IPS-20b (cell line): ENCODE measurements at regions not wholly inside any gene's neighbourhood (a gene's known extent, or its start where the extent isn't known, plus 50 kb on each side); places are given as distances from the start of the nearest gene placed in this dataset.
"Not testable (repeated sequence)": the region's sequence is repeated elsewhere in the genome, so short reads cannot be mapped to it uniquely, and the experiment has no call there.

Experiments used
- H3K27ac ChIP-seq: one replicate; pipeline ENCODE4 v1.5.1; 2013; ENCODE audit warnings: low read length
- H3K27me3 ChIP-seq: 2 replicates; pipeline ENCODE4 v1.6.1; 2013; ENCODE audit warnings: mild to moderate bottlenecking, low read length, inconsistent platforms; ENCODE audit not compliant: insufficient read depth
- H3K36me3 ChIP-seq: 2 replicates; pipeline ENCODE4 v1.6.1; 2013; ENCODE audit warnings: low read depth, mild to moderate bottlenecking, inconsistent platforms, low read length, moderate library complexity; ENCODE audit not compliant: insufficient read depth
- H3K4me1 ChIP-seq: 2 replicates; pipeline ENCODE4 v1.6.1; 2013; ENCODE audit warnings: mild to moderate bottlenecking, control low read depth, inconsistent platforms, low read length, moderate library complexity; ENCODE audit not compliant: insufficient read depth
- H3K4me3 ChIP-seq: 2 replicates; pipeline ENCODE4 v1.5.1; 2013; ENCODE audit warnings: mild to moderate bottlenecking, low read length, inconsistent platforms
- H3K9ac ChIP-seq: 2 replicates; pipeline ENCODE4 v1.6.1; 2013; ENCODE audit warnings: low read depth, mild to moderate bottlenecking, inconsistent platforms, low read length, moderate library complexity
- H3K9me3 ChIP-seq: 2 replicates; pipeline ENCODE4 v1.6.1; 2013; ENCODE audit warnings: mild to moderate bottlenecking, low read depth, low read length, inconsistent platforms; ENCODE audit not compliant: insufficient read depth

DNA sequence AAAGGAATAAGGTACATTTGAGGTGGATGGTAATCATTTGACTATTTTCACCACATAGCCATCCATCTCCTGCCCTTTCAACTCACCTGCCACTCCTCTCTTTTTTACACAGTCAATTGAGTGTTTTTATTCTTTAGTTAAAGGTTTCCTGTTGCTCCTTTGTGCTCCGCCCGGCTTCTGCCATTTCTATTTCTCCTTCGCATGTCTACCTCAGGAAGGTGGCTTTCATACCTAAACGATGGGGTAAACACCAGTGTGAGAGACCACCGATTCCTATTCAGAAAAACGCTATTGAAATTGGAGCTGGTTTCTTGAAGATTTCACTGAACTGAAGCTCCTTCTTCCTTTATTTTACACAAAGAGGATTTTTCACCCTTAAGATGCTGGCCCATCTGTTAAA, 1628.0 kb upstream of the PIK3C3 start:
- Histone ChIP-seq H3K27me3 (no peaks in the 10 kb centered on the region), H3K36me3 (no peaks in the 10 kb centered on the region), H3K4me1 (peaks cover 5% of the 10 kb centered on the region; the same call in 1 of the 2 replicates), H3K9me3 (peaks cover 5% of the 10 kb centered on the region), H3K4me3 (no peak overlapping the region), H3K9ac (no peak overlapping the region), H3K27ac (no peak overlapping the region)

DNA sequence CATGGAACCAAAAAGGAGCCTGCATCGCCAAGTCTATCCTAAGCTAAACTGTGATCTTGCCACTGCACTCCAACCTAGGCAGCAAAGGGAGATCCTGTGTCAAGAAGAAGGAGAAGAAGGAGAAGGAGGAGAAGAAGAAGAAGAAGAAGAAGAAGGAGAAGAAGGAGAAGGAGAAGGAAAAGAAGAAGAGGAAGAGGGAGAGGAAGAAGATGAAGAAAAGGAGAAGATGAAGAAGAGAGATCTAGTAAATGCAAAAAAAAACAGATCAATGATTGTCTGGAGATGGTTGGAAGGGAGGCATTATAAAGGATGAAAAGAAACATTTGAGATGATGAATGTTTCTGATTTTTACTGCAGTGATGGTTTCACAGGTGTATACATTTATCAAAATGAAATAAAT, 1629.0 kb upstream of the PIK3C3 start:
- Histone ChIP-seq H3K9me3 (no peaks in the 10 kb centered on the region), H3K4me1 (peaks cover 5% of the 10 kb centered on the region; the same call in 1 of the 2 replicates), H3K27ac (no peak overlapping the region), H3K27me3 (no peaks in the 10 kb centered on the region), H3K4me3 (no peak overlapping the region), H3K9ac (no peak overlapping the region), H3K36me3 (no peaks in the 10 kb centered on the region)

DNA sequence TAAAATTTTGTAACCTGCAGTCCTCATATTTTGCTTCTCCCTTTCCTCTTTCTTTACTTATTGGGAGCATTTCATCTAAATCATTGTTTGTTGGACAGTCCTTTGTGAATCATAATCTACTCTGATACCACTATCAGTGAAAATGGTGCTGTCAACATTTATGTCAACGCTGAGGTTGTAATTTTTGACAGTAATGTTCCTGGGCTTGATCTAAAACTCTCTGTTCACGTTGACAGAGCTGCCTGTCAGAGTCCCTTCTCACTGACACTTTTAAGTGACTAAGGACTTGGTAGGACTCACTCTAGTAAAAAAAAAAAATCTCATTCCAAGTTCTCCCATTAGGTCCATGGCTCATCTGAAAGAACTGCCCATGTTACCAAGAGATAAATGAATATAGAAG, 1640.8 kb upstream of the PIK3C3 start:
- Histone ChIP-seq H3K27me3 (no peaks in the 10 kb centered on the region), H3K9me3 (no peaks in the 10 kb centered on the region), H3K9ac (no peak overlapping the region), H3K4me1 (no peaks in the 10 kb centered on the region), H3K4me3 (no peak overlapping the region), H3K36me3 (no peaks in the 10 kb centered on the region), H3K27ac (no peak overlapping the region)

DNA sequence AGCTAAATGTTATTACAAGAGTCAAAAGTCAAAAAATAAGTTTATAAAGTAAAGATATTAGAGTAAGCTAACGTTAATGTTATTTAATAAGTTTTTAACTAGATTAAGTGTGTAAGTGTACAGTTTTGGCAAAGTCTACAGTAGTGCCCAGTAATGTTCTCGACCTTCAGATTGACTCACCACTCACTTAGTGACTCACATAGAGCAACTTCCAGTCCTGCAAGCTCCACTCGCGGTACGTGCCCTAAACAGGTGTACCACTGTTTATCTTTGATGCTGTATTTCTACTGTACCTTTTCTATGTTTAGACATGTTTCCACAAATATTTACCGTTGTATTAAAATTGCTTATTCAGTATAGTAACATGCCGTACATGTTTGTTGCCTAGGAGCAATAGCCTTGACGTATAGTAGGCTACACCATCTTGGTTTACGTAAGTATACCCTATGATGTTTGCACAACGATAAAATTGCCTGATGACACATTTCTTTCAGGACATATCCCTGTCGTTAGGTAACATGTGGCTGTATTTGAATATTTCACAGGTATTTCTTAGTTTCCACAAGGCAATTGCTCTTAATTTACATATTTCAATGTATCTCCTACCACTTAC, 1641.9 kb upstream of the PIK3C3 start:
- Histone ChIP-seq H3K4me1 (no peaks in the 10 kb centered on the region), H3K9ac (no peak overlapping the region), H3K36me3 (no peaks in the 10 kb centered on the region), H3K27me3 (no peaks in the 10 kb centered on the region), H3K27ac (no peak overlapping the region), H3K9me3 (no peaks in the 10 kb centered on the region), H3K4me3 (no peak overlapping the region)

DNA sequence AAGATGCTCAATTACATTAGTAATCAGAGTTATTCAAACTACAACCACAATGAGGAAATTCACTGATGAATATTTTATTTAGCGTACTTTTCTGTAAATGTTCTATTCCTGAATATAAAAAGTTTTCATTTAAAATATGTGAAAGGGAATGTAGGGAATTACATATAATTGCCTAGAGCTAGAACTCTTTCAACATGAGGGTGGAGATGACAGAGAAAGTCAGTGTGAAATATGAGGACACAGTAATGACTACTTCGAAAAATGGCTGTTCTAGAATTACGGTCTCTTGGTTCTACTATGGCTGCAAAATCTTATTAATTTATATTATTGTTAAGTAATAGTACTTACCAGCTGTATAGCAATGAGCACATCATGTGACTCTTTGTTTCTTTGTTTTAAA, 1647.4 kb upstream of the PIK3C3 start:
- Histone ChIP-seq H3K9me3 (peaks cover 4% of the 10 kb centered on the region; the same call in 1 of the 2 replicates), H3K9ac (no peak overlapping the region), H3K36me3 (no peaks in the 10 kb centered on the region), H3K27me3 (no peaks in the 10 kb centered on the region), H3K27ac (no peak overlapping the region), H3K4me3 (no peak overlapping the region), H3K4me1 (no peaks in the 10 kb centered on the region)

DNA sequence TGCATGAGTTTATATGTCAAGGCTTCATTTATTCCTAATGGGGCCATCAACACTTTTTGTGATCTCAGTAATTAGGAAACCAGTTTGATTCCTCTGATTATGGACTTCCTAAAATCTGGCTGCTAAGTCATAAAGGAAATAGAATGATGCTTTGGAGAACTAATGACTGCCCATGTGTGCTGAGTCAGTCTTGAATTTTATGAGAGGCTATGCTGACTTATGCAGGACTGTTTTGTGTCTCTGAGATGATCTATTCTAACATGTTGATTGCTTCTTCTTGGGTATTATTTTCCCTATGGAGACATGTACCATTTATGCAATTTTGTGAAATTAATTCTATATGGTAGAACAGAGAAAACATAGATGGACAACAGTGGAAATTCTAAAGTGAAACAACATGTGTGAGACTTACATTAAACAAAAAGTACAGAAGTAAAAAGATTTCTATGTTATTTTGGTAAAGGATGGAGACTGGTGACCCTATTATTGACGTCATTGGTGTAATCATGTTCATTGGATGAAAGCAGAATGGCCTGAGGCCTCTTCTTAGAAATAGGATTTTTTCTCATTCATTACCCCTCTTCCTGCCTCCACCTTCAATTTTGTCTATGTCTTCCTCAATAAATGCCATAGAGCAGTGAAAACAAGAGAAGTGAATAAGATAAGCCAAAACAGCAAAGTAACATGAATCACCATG, 1658.2 kb upstream of the PIK3C3 start:
- H3K36me3 ChIP-seq, result no peaks in the 10 kb centered on the region
- H3K27ac ChIP-seq, result no peak overlapping the region
- H3K9me3 ChIP-seq, result no peaks in the 10 kb centered on the region
- no peak overlapping the region for H3K4me3 ChIP-seq
- H3K9ac ChIP-seq, result no peak overlapping the region
- H3K27me3 ChIP-seq, result no peaks in the 10 kb centered on the region
- peaks cover 4% of the 10 kb centered on the region; the same call in 1 of the 2 replicates for H3K4me1 ChIP-seq

DNA sequence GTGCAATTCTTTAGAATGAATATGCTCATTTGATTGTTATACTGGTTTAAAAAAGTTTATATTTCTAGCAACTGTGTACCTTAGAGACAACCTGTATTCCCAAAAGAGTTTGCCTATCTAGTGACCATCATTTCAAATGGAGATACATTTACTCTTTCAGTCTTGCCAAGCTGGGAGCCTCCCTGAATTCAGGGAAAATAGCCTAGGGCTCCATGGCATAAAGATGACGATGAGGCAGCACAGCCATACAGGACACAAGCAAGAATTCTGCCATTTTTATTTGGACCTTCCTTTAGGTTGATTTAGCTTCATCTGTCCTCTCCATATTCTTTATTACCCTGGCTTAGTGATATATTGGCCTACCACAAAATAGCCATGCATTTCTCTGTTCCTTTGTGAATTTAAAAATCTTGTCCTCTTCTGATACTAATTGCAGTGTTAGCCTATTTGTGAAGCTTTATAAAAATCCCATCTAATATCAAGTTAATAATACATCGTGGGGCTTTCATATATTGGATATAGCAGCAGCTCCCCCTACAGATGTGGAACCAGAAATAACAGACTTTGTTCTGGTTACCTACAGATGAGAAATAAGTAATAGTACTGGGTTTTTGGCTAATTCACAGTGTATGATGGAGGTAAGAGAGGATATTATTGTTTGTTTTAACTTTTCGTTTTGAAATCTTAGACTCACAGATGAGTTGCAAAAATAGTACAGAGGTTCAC, 1661.9 kb upstream of the PIK3C3 start:
- H3K36me3 ChIP-seq, result no peaks in the 10 kb centered on the region

DNA sequence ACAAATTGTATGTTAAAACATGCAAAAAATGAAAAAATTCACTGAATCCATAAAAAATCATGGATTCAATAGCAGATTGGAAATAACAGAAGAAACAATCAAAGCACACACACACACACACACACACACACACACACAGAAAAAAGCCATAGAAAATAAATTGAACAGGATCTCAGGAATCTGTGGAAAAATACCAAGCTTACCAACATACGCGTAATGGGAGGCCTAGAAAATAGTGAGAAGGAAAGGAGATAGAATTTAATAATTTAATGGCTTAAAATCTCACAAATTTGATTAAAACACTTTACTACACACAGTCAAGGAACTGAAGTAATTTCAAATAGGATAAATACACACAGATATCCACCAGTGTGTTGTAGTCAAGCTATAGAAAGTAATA, 1671.5 kb upstream of the PIK3C3 start:
- Histone ChIP-seq H3K27me3 (no peaks in the 10 kb centered on the region), H3K36me3 (no peaks in the 10 kb centered on the region)

More for the DNA sequence above, 1661.9 kb upstream of the PIK3C3 start:
- no peak overlapping the region for H3K4me3 ChIP-seq
- no peaks in the 10 kb centered on the region for H3K27me3 ChIP-seq
- peaks cover 4% of the 10 kb centered on the region; the same call in 1 of the 2 replicates for H3K4me1 ChIP-seq
- no peaks in the 10 kb centered on the region for H3K9me3 ChIP-seq
- H3K9ac ChIP-seq, result no peak overlapping the region
- no peak overlapping the region for H3K27ac ChIP-seq

DNA sequence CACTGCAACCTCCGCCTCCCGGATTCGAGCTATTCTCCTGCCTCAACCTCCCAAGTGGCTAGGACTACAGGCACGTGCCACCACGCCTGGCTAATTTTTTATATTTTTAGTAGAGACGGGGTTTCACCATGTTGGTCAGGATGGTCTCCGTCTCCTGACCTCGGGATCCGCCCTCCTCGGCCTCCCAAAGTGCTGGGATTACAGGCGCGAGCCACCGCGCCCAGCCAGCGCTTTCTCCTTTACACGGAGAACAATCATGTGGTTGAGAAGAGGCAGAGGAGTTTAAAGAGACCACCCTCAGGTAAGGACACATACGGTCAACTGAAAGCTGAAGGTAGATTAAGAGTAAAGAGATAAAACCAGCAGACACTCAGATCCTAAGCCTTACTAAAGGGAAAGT, 1673.7 kb upstream of the PIK3C3 start:
- H3K27me3 ChIP-seq, H3K4me3 ChIP-seq, H3K27ac ChIP-seq, H3K36me3 ChIP-seq, H3K4me1 ChIP-seq, H3K9ac ChIP-seq: not testable (repeated sequence)
- H3K9me3 ChIP-seq, result peaks cover 17% of the 10 kb centered on the region

More for the DNA sequence above, 1671.5 kb upstream of the PIK3C3 start:
- H3K4me1 ChIP-seq, result peaks cover 8% of the 10 kb centered on the region; the same call in 1 of the 2 replicates
- no peak overlapping the region for H3K4me3 ChIP-seq
- H3K9me3 ChIP-seq, result peaks cover 17% of the 10 kb centered on the region
- H3K27ac ChIP-seq, result no peak overlapping the region
- H3K9ac ChIP-seq, result no peak overlapping the region

DNA sequence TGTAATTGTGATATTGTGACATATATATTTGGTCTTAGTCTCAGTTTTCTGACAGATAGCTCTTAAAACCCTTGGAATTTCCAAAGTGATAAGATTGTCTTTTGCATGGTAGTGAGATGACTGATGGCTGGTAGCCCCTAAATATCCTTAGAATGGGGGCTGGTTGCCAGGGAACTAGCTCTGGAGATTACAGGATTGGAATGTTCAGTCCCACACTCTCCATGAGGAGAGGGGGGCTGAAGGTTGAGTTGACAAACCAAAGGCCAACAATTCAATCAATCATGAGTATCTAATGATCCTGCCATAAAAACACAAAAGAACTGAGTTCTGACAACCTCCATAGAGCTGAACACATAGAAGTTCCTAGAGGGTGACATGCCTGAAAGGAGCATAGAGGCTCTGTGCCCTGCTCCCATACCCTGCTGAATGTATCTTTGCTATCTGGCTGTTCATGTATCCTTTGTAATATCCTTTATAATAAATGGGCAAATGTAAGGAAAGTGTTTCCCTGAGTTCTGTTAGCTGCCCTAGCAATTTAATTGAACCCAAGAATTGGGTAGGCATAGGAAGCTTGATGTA, 1680.3 kb upstream of the PIK3C3 start:
- H3K9me3 ChIP-seq, result no peaks in the 10 kb centered on the region
- no peak overlapping the region for H3K9ac ChIP-seq
- no peak overlapping the region for H3K4me3 ChIP-seq
- H3K27me3 ChIP-seq, result no peaks in the 10 kb centered on the region
- no peak overlapping the region for H3K27ac ChIP-seq
- H3K36me3 ChIP-seq, result no peaks in the 10 kb centered on the region
- no peaks in the 10 kb centered on the region for H3K4me1 ChIP-seq

DNA sequence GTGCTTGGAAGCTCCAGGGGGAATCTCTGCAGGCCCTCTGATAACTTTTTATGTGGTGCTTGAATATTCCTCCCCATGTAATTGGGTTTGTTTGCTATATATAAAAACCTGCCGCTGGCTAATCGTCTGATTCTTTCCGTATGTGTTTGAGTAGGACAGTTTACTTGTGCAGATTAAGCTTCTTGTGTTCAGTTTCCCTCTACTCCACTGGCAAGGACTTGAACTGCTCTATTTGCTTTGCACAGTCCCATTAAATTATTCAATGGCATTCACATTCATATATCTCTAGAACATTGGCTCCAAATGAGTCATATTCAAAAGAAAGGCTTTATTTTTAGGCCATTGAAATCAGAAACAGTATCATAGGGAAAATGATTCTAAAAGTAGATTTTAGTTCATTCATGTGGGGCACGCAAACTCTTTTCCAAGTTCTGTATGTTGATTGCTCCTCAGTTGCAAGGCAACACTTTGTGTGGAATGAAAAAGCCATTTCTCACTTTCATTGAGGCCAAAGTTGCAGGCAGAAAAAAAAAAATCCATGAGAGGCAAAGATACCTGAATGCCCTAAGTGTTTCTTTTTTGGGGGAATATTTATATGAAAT, 1682.3 kb upstream of the PIK3C3 start:
- no peaks in the 10 kb centered on the region for H3K4me1 ChIP-seq
- H3K9ac ChIP-seq, result no peak overlapping the region
- H3K27ac ChIP-seq, result no peak overlapping the region

More for the DNA sequence above, 1682.3 kb upstream of the PIK3C3 start:
- no peaks in the 10 kb centered on the region for H3K27me3 ChIP-seq
- H3K36me3 ChIP-seq, result no peaks in the 10 kb centered on the region
- H3K9me3 ChIP-seq, result no peaks in the 10 kb centered on the region
- H3K4me3 ChIP-seq, result no peak overlapping the region
